ENCODE measurements at regions not wholly inside any gene's neighbourhood (a gene's known extent, or its start where the extent isn't known, plus 50 kb on each side); places are given as distances from the start of the nearest gene placed in this dataset.

DNA sequence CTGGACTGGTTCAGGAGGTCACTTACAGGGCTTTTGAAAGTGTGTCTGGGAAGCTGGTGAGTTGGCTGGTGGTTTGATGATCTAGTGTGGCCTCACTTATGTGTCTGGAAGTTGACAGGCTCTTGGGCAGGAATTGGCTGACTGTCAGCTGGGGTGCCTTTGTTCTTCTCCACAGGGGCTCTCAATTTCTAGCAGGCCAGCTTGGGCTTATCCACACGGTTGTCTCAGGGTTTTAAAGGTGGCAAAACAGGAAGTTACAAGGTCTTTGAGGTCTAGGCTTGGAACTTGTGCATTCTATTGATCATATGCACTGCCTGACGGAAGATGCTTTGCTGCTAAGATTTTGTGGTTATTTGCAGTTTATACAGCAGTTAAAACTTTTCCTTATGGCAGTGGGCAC, 52.0 kb upstream of the CELF4 start:
- TF ChIP-seq CTCF (conservative IDR thresholded peaks at IDR 0.05): no peak
- H3K27ac ChIP-seq: no peak overlapping the region

All from VCaP (cell line).